ENCODE measurements at regions not wholly inside any gene's neighbourhood (a gene's known extent, or its start where the extent isn't known, plus 50 kb on each side); places are given as distances from the start of the nearest gene placed in this dataset.
"Not testable (repeated sequence)": the region's sequence is repeated elsewhere in the genome, so short reads cannot be mapped to it uniquely, and the experiment has no call there.

- peak; percentile 38 to 54 for DNase-seq
- no peak overlapping the region for H3K4me3 ChIP-seq (replicated peaks in 1 of 3)
- peaks cover 0 to 2% of the 10 kb centered on the region in 2 donors for H3K4me1 ChIP-seq
- no peak for TF ChIP-seq POLR2A (IDR thresholded peaks at IDR 0.05)
- TF ChIP-seq CTCF (IDR thresholded peaks at IDR 0.05): no peak
- H3K27me3 ChIP-seq: no peaks in the 10 kb centered on the region
- H3K27ac ChIP-seq: no peak overlapping the region
- intact Hi-C loops (cut with DNase I): no loop called here
- no peaks in the 10 kb centered on the region for H3K36me3 ChIP-seq
- no peaks in the 10 kb centered on the region for H3K9me3 ChIP-seq
- WGBS, 2 donors: 38 to 56% methylated on average over 4 of the region's 4 CpGs
These were observed 501.2 kb downstream of the MMUT start for GRCh38 chr6:48961781-48962415.

- no peaks in the 10 kb centered on the region for H3K36me3 ChIP-seq
- DNase-seq: no peak
- TF ChIP-seq CTCF (IDR thresholded peaks at IDR 0.05) (no peak), POLR2A (IDR thresholded peaks at IDR 0.05) (no peak)
- H3K27me3 ChIP-seq: no peaks in the 10 kb centered on the region
- H3K4me3 ChIP-seq (replicated peaks in 1 of 3): no peak overlapping the region
- H3K9me3 ChIP-seq: no peaks in the 10 kb centered on the region
- no peak overlapping the region for H3K27ac ChIP-seq
- WGBS, 2 donors: 83 to 86% methylated on average over 6 of the region's 6 CpGs
- no peaks in the 10 kb centered on the region for H3K4me1 ChIP-seq
- intact Hi-C loops (cut with DNase I): no loop called here
These were observed 503.6 kb downstream of the MMUT start for GRCh38 chr6:48959251-48960060.

GRCh38 chr6:48957781-48958180, 505.3 kb downstream of the MMUT start:
- WGBS, 2 donors: 65 to 78% methylated on average over 5 of the region's 5 CpGs
- Histone ChIP-seq H3K4me3 (replicated peaks in 1 of 3) (no peak overlapping the region), H3K27ac (no peak overlapping the region), H3K4me1 (no peaks in the 10 kb centered on the region), H3K36me3 (no peaks in the 10 kb centered on the region), H3K9me3 (no peaks in the 10 kb centered on the region), H3K27me3 (no peaks in the 10 kb centered on the region)
- intact Hi-C loops (cut with DNase I): no loop called here
- TF ChIP-seq POLR2A (IDR thresholded peaks at IDR 0.05) (no peak), CTCF (IDR thresholded peaks at IDR 0.05) (no peak)
- DNase-seq: no peak

- Histone ChIP-seq H3K36me3 (no peaks in the 10 kb centered on the region), H3K4me1 (no peaks in the 10 kb centered on the region), H3K4me3 (replicated peaks in 1 of 3) (no peak overlapping the region), H3K9me3 (no peaks in the 10 kb centered on the region), H3K27ac (no peak overlapping the region), H3K27me3 (no peaks in the 10 kb centered on the region)
- intact Hi-C loops (cut with DNase I): no loop called here
- 95 to 97% methylated on average over 2 of the region's 2 CpGs for WGBS, 2 donors
- no peak for TF ChIP-seq CTCF (IDR thresholded peaks at IDR 0.05)
- TF ChIP-seq POLR2A (IDR thresholded peaks at IDR 0.05): no peak
- no peak for DNase-seq
These were observed 511.1 kb downstream of the MMUT start for GRCh38 chr6:48951917-48952316.

GRCh38 chr6:48944276-48944675, 518.8 kb downstream of the MMUT start:
- H3K36me3 ChIP-seq; DNase-seq; H3K27me3 ChIP-seq; H3K27ac ChIP-seq; H3K9me3 ChIP-seq; H3K4me1 ChIP-seq; intact Hi-C loops (cut with DNase I); H3K4me3 ChIP-seq (replicated peaks in 1 of 3): not testable (repeated sequence)
- WGBS, 2 donors: 89 to 96% methylated on average over 4 of the region's 4 CpGs
